ENCODE measurements at regions not wholly inside any gene's neighbourhood (a gene's known extent, or its start where the extent isn't known, plus 50 kb on each side); places are given as distances from the start of the nearest gene placed in this dataset.

GRCh38 chr7:46518713-46519112 is 597.6 kb upstream of the IGFBP3 start:
- Histone ChIP-seq H4K20me1 (replicated peaks; ENCODE audit: insufficient read depth) (no peaks in the 10 kb centered on the region), H3K4me2 (no peak overlapping the region), H3K9me2 (ENCODE audit: insufficient read depth) (no peaks in the 10 kb centered on the region; the same call in 1 of the 2 replicates), H3K27ac (ENCODE audit: low read depth) (no peak overlapping the region), H3K36me3 (ENCODE audit: insufficient read depth) (no peaks in the 10 kb centered on the region), H3K79me2 (replicated peaks; ENCODE audit: insufficient read depth) (no peaks in the 10 kb centered on the region), H3K4me1 (ENCODE audit: insufficient read depth) (no peaks in the 10 kb centered on the region), H3K4me3 (no peak overlapping the region), H3K27me3 (ENCODE audit: insufficient read depth) (no peaks in the 10 kb centered on the region), H3F3A (replicated peaks; ENCODE audit: low read depth) (no peaks in the 10 kb centered on the region), H2AFZ (no peak overlapping the region)
- ATAC-seq, result no peak
- no peaks in the 10 kb centered on the region for H3K27me3 Mint-ChIP-seq (ENCODE audit: insufficient read depth, low read depth, poor library complexity)
- H3K27ac Mint-ChIP-seq, result no peak overlapping the region
- H3K4me1 Mint-ChIP-seq, result no peaks in the 10 kb centered on the region
- H3K4me3 Mint-ChIP-seq, result no peak overlapping the region
- H3K9me3 Mint-ChIP-seq, result peaks cover 4% of the 10 kb centered on the region; the same call in 2 of the 3 replicates
- no peak for TF ChIP-seq ZNF331 (CRISPR knock-in tag; IDR thresholded peaks at IDR 0.05; ENCODE audit: low read depth)
- TF ChIP-seq CTCF (conservative IDR thresholded peaks at IDR 0.05; ENCODE audit: low read depth in 2 of 2), result no peak
- TF ChIP-seq JUNB (IDR thresholded peaks at IDR 0.05; ENCODE audit: unreplicated experiment), result no peak
- TF ChIP-seq STAT1 (IDR thresholded peaks at IDR 0.05; ENCODE audit: unreplicated experiment), result no peak
- no peak for TF ChIP-seq POLR2AphosphoS5 (IDR thresholded peaks at IDR 0.05; ENCODE audit: low read depth)
- no peak for TF ChIP-seq NANOG (IDR thresholded peaks at IDR 0.05; ENCODE audit: borderline replicate concordance)
- no peak for TF ChIP-seq ZNF114 (CRISPR knock-in tag; IDR thresholded peaks at IDR 0.05)
- TF ChIP-seq ZNF462 (CRISPR knock-in tag; IDR thresholded peaks at IDR 0.05), result no peak
- no peak for TF ChIP-seq EZH2 (IDR thresholded peaks at IDR 0.05; ENCODE audit: low read depth, unreplicated experiment)
- TF ChIP-seq CREB1 (CRISPR knock-in tag; IDR thresholded peaks at IDR 0.05; ENCODE audit: low read depth), result no peak
- TF ChIP-seq ETS1 (IDR thresholded peaks at IDR 0.05), result no peak
- TF ChIP-seq EZH2phosphoT487 (IDR thresholded peaks at IDR 0.05; ENCODE audit: unreplicated experiment), result no peak
- no peak for TF ChIP-seq REST (IDR thresholded peaks at IDR 0.05; ENCODE audit: unreplicated experiment)
- no peak for DNase-seq (ENCODE audit: low spot score)
- no peaks in the 10 kb centered on the region for H3K36me3 Mint-ChIP-seq (ENCODE audit: low read depth)
